Amniotic epithelial cell (primary cell): ENCODE measurements at regions not wholly inside any gene's neighbourhood (a gene's known extent, or its start where the extent isn't known, plus 50 kb on each side); places are given as distances from the start of the nearest gene placed in this dataset.

Source experiments
- DNase-seq: peaks from one replicate; pipeline ENCODE4 v3.0.0-alpha.2; 2010; ENCODE audit warnings: low read depth

DNA sequence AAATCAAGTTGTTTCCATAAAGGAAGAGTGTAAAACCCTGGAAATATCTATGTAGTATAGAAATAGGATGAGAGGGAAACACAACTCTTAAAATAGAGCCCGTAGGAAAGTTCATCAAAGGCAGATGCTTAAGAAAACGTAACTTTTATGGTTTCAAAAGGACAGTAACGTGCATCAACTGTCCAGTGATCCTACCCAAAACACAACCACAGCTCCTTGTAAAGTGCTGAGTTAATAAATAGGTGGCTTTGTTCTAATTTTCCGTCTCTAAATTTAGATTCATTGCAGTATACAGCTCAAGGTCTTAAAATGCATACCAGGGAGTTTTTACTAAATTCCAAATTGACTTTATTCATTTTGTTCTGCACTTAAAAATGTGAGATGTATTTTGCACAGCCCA lies 282.1 kb upstream of the ID2 start:
- no peak for DNase-seq

DNA sequence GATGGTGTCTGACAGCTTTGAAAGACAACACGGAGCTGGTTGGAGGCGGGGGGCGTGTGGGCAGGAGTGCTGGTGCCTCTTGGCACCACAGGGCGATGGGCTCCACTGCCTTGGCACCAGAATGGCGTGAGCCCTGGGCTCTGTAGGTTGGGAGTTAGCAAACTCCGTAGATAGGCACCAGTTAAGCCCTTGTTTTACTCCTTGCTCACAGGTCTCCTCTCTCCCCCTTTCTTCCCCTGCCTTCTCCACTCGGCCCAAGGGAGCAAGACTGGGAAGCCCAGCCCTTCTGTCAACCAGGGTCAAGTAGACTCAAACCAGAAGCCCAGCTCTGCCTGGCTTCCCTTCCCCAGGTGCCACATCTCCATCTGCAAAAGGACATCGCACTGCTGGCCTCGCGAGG lies 281.7 kb upstream of the ID2 start:
- no peak for DNase-seq

DNA sequence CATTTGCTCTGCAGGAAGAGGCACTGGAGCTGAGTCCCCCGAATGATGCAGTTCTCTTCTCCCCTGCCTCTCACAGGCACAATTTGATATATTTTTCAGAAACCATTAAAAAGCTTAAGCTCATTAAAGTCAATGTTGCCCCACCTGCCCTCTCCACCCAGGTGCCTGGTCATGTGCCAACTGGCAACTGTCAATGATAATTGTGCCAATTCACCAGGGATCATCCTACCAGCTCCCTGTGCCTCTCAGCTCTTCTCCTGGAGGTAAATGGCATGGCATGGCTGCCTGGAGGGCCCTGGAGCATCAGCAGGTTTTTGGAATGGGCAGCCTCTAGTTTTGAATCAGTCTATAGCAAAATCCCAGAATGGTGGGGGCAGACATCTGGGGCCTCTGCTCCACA lies 279.6 kb upstream of the ID2 start:
- no peak for DNase-seq

DNA sequence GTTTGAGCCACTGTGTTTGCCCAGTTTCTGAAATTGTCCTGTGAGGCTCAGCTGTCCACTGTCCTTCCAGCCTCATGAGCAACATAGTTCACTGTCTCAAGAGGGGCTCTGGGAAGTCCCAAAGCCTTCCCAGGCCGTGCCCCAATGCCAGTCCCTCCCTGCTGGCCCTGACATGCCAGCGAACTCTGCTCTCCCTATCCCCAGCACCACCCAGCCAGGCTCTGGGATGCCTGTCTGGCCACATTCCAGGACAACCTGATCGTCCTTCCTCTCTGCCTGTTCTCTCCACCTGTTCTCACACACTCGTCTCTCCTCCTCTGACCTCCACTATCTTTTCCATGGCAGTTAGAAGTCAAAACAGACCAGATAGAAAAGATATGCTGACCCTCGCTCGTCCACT lies 278.0 kb upstream of the ID2 start:
- DNase-seq: no peak

DNA sequence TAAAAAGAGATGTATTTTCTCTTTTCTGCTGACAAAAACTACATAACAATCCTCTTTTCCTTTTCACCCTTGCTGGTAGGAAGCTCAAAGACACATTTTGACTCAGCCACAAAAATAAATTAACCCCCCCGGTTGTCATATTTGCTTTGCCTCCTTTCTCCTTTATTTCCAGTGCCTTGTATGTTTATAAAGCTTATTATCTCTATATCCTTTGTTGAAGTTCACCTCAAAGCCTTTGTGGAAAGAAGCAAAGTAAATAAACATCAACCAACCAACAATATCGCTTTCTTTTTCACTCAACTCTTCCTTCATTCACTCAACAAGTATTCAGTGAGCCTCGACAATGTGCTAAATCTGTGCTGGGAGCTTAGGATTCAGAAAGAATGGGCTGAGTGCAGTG lies 276.5 kb upstream of the ID2 start:
- no peak for DNase-seq

DNA sequence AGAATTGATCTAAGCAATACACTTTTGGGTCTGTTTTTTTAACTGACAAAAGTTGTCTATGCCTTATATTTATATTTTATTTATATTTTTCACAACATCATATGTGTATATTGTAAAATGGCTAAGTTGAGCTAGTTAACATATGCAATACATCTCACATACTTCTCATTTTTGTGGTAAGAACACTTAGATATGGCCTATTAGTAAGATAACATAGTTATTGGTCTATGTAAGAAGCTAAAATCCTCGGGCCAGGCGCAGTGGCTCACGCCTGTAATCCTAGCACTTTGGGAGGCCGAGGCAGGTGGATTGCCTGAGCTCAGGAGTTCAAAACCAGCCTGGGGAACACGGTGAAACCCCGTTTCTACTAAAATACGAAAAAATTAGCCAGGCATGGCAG lies 275.6 kb upstream of the ID2 start:
- peak; percentile 67 for DNase-seq

DNA sequence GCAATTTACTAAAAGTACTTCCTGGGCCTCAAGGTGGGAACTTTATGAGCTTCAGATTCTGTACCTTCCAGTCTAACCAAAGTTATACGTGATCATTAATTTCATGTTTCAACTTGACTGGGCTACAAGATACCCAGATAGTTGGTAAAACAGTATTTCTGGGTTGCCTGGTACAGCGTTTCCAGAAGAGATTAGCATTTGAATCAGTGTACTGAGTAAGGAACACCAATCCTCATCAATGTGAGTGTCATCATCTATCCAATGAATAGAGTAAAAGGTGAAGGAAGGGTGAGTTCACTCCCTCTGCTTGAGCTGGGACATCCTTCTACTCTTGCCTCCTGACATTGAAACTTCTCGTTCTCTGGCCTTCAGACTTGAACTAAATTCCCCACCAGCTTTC lies 274.5 kb upstream of the ID2 start:
- no peak for DNase-seq

DNA sequence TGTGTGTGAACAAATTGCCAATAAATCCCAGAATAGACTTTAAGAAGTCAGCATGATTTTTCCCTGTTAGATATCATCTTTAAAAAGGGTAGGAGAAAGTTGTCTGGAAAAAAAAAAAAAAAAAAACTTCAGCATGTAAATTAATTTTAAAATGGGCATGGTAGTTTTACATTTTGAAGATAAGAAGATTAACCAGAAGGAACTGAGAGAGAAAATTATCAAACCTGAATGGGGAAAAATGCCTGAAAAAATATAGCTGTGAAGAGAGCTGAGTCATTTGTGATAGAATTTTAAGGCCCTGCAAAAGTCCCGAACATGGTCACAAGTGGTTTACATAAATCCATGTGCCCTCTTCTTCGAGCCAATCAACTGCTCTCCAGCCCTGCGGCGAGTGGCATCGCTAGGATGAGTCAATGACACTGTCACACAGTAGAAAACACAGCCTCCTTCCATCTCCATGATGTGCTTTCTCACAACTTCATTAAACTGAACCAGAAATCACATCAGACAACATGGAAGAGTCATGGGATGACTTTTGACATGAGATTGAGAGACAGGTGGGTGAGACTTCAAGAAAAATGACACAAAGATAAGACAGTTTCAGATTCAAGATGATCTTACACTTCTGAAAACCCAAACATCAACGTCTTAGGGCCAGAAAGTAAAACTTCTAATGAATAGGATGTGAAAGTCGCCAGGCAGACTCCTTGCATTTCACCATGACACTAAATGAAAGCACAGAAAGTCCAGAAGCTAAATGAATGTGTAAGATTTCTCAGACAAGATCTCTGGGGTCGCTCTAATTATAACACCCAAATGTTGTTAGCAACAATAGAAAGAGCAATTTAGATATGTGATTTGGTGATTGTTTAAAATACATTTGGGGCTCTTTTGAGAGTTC lies 273.0 kb upstream of the ID2 start:
- DNase-seq: no peak

DNA sequence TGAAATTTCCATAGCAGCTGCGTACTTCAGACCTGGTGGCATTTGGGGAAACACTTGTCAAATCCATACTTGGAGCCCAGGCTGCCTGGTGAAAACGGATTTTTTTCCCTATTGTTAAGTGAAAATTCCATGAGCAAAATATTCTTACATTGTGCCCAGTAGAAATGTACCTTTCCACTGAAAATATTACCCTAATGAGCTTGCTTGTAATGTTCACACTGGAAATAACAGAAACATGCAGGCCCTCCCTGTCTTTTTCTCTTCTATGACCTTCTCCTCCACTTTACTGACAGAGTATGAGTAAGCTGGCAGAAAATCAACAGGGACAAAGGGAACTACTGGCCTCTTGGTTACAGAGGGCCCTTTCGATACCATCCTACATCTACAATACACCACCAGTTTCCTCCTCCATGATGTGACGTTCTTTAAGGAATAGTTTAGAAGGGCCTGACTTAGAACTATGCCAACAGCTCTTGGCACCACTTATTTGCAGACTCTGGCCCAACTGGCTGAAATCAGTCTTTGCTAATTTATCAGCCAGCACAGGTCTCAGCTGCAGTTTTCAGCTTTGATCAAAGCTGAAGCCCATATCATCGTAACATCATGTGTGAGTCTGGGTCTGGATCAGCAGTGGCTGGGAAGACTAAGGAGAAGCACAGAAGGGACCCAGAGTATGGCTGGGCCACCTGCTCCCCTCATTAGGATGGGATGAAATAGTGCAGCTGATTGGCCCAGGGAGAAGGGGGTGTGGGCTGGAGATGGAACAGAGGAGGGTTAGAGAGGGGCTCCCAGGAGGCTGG lies 272.2 kb upstream of the ID2 start:
- no peak for DNase-seq

DNA sequence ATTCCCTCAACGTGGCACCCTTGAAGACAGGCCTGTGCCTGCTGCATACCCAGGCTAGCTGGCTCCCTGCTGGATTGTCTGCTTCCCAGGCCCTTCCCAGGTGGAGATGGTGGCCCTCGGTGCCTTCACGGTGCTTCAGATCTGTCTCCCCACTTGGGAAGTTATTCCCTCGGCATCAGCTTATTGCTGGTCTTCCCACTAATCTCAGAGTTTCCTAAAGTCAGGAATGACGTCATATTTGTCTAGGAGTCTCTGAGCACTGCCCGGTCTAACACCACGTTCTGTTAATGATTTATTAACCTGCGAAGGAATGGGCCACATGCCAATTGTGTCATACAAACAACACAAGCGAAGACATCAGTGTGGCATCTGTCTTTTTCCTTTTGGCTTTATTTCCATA lies 269.8 kb upstream of the ID2 start:
- peak; percentile 22 for DNase-seq

DNA sequence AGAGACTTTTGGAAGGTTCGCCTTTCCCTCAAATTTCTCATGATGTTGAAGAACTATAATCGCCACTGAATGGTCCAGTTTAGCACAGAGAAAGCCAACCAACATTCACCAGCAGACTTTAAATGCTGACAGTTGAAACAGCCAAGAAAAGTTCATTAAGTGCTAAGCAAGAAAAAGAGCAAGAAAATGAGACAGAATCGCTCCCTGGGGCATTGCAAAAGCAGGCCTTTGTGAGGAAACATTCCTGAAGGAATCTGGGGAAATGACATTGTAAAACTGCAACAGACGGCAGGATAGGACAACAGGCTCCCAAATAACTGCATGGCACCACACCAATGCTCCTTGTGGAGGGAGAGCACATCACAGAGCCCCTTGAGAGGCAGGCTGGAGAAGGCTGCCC lies 269.3 kb upstream of the ID2 start:
- no peak for DNase-seq

DNA sequence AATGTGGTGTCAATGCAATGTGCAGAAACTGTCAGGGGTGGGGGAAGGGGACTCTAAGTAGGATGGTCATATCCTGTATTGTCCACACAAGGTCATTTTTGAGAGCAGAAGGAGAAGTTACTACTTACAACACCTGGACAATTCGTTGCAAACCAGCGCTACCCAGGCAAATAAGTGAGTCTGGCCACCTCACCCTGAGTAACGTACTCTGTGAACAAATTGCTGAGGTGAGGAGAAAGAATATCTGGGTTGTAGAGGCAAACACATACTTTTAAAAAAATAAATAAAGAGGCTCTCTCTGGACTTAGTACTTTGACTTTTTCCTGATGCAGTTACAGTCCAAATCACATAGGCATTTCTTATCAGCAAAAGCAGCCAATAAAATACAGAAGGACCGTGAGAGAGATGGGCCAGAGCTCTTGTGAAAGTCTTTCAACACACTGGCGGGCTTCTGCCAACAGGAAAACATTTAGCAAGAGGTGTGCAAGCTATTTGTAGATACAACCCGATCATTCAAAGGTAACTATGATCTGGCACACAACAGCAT lies 268.2 kb upstream of the ID2 start:
- DNase-seq: peak; percentile 75

DNA sequence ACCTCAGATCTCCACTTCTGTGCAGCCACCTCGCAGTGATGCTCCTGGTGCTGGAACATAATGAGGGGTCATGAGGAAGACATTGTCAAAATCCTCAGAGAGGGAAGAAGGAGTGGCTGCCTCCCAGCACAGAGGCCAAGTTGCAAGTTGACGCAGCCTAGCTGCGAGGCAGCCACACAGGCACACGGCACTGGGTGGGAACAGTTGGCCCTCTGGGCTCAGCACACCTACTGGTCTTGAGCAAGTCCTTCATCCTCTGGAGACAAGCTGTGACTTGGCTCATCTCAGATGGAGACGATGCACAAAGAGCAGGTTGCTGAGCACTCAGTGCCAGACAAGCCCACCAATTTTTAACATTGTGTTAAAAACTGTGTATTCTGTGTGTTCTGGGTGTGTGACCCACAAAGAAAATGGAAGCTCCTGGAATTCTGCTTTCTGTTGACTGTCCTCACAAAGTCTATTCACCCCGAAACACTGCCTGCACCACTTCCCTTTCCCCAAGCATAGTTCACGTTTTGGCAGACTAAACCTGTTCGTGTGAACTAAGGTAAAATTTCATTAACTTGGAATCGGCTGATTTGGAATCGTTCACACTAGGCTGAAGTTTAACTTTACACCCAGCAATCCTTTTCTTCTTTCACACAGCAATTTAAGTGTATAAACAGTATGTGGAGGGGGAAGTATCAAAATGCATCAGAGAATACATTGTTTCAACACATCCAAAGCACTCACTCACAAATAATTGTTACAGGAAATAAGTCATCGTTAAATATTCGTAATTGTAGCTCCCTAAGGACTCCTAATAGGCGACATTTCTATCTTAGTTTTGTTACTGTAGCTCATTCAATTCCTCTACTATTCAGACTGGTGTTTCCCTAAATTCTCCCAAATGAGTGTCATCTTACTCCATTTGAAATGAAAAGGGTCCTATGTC lies 266.6 kb upstream of the ID2 start:
- no peak for DNase-seq

DNA sequence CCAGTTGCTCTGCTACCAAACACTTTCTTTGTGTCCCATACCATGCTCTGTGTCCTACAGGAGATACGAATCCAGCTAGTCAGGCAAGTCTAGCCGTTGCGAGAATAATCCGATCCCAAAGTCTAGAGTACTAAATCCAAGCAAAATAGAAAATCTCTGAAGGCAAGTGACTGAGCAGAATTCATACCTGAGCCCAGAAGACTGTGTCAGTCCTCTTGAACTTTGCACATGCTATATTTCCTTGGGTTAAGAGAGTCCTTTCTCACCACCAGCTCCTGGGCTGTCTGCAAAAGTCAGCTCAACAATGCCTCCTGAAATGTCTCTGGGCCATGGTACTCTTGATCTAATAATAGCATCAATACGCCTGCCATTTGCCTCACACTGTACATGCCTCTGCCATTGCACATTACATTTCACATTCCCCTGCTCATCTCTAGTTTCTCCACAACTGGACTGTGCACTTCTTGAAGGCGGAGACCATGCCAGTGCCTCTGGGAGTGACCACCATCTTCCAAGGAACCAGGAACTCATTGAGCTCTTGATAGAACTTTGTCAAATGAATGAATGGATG lies 265.8 kb upstream of the ID2 start:
- DNase-seq: no peak

DNA sequence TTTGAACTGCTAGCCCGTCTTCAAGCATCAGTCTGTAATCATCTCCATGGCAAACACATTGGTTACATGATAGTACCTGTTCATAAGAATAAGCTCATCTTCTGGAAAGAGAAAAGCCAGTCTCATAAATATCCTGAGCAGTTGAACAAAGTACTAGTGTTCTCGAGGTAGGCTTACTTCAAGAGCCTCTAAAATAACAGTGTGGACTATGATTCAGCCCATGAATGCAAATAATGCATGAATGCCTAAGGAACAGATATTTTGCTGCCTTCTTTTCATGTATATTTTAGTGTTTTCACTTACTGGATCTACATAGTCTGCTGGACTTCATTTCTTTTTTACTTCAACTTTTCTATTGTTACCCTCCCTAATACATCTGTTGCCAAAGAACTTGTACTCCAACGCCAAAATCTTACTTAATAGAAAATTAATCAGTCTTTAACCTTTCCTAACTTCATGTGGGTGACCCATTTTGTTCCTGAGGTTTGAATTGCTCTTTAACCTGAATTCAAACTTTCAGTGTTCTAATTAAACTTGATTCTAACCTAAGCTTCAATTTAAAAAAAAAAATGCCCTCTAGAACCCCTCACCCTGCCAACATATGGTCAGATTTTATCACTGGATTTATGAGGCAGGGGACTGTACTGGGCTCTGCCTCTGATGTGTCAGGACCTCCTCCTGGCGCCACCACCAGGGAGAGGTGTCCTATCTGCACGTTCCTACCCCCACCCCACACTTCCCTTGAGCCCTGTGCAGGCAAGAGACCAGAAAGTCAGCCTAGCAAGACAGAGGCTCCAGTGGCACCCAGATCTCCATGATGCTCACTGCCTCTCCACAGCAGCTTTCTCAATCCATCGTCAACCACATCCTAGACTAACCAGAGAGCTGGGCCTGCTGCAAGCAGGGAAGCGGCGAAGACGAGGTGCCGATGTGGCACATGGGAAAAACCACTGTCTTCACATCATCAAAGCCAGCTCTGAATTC lies 264.7 kb upstream of the ID2 start:
- no peak for DNase-seq

DNA sequence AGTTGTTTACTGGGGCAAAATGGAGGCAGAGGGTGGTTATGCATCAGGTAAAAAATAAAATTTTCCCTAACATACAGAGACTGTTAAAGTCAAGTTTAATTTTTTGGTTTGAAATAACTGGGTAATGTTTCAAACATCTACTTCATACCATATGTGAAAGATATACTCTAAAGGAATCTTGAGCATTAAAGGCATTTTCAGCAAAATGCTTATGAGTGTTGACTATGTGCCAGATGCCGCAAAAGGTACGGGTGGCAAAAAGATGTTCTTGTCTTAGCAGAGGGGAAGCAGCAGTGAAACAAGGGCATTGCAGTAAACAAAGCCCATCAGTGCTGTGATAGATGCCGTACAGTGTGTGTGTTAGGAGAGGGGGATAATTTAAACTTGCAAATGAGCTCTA lies 263.1 kb upstream of the ID2 start:
- peak; percentile 63 for DNase-seq

DNA sequence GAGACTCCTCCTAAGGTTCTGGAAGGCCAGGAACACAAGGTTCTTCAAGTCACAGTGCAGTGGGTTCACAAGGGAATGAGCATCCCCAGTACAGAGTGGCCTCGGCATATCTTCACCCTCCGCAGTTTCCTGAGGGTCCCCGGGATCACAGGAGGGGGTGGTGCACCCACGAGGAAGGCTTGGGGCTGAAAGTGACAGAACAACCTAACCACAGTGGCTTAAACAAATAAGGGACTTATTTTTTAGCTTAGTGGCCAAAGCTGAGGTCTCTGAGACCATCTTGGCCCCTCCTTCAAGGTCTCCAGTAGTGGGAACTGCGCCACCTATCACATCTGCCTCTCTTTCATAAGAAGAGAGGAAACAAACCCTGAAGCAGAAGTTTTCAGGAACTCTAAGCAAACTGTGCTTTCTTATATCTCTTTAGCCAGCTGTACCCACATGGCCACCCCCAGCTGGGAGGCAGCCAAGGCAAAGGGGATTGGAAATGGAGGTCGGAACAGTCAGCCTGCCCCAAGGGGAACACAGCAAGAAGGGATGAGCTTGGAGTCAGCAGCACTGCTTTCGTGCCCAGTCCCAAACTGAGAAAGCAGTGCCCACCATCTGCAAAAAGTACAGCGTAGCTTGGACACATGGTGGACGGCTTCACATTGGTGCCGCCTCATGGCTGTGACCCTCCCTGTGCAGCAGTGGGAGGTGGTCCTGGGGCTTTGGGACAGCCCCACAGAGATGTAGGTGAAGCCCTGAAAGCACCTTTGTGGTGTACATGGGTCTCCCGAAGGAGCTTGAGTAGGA lies 260.0 kb upstream of the ID2 start:
- no peak for DNase-seq

DNA sequence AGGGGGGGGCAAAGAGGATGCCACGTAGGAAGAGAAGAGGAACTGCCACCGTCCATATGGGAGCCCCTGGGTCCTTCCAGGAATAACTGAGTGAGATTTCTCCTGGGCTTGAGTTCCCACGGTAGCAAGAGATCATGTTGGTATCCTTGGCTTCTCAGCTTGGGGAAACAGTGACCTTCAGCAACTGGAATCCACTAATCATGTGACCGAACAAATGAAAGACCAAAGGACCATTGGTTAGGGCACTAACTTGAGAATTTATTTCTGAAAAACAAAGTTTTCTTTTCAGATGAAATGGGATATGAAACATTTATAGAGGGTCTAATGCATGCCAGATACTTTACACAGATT lies 259.4 kb upstream of the ID2 start:
- DNase-seq: no peak

DNA sequence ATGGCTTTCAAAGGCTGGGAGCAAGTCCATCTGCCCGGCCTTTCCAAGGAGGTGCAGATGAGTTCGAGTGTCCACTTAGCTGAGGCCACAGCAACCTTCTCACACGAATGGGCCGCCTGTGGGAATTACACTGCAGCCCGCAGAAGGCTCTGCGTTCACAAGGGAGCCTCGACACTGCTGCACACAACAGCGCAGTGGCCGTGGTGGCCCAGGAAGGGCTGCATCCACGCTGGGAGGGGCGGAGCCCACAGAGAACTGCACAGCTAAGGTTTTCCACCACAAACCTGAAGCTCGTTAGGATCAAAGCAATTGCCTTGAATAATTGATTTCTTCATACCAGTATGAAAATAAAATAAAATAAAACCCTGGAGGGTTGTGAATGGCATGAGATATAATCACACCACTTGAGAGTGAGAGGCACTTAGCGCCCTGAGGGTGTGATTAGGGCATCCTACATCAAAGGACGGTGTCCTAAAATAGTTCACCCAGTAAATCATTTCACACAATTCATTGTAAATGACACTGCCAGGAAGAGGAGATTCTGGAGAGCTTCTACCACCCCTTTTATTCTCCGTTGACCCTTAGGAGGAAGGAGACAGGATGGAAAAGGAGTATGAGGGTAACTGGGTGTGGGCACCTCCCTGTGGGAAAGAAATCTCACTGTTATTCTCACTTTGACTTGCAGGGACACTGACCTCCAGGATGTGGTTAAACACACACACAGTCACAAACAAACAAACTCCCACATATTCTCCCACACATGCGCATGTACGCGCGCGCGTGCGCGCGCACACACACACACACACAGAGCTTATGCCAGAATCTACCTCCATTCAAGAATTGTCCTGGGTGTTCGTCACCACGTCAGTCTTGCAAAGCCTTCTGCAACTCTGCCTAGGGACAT lies 256.6 kb upstream of the ID2 start:
- no peak for DNase-seq
